ENCODE measurements at regions not wholly inside any gene's neighbourhood (a gene's known extent, or its start where the extent isn't known, plus 50 kb on each side); places are given as distances from the start of the nearest gene placed in this dataset.

- no peak for DNase-seq (ENCODE audit: low read depth in 2 of 2)
Measured at GRCh38 chr2:236654496-236654895, 84.9 kb downstream of the ACKR3 start.

- no peak for DNase-seq (ENCODE audit: low read depth in 2 of 2)
Measured at GRCh38 chr2:236656166-236656565, 86.5 kb downstream of the ACKR3 start.

DNA sequence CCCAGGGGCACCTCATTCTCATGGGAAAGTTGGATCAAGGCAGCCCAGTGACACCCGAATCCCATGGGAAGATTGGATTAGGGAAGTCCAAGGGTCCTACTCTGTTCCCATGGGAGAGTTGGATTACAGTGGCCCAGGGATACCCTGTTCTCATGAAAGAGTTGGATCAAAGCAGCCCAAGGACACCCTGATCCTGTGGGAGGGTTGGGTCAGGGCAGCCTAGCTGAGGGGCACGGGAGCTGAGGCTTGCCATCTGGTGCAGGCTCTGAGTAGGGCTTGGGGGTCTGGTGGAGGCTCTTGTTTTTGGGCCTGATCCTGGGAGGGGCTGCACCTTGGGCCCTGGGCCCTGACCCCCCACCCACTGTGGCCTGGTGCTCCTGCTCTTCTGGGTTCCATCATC lies 87.1 kb downstream of the ACKR3 start:
- no peak for DNase-seq (ENCODE audit: low read depth in 2 of 2)

DNA sequence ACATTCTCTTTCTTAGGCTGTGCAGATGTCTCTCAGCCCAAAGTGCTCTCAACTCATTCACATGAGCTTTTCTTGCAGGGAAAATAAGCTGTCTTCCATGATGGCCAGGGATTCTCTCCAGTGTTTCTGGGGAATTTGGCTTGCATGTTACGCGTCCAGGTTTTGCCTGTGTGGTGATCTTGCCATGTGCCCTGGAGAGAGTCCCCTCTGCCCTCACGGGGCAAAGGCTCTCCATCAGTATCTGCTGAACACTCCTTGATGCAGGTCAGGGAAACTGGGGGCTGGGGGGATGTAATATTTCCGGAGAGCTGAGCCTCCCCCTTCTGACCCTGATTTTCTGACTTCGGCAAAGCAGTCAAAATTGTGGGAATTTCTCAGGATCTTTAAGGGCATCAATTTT lies 87.6 kb downstream of the ACKR3 start:
- no peak for DNase-seq (ENCODE audit: low read depth in 2 of 2)

GRCh38 chr2:236657801-236658200 lies 88.2 kb downstream of the ACKR3 start:
- DNase-seq (ENCODE audit: low read depth in 2 of 2): no peak

DNA sequence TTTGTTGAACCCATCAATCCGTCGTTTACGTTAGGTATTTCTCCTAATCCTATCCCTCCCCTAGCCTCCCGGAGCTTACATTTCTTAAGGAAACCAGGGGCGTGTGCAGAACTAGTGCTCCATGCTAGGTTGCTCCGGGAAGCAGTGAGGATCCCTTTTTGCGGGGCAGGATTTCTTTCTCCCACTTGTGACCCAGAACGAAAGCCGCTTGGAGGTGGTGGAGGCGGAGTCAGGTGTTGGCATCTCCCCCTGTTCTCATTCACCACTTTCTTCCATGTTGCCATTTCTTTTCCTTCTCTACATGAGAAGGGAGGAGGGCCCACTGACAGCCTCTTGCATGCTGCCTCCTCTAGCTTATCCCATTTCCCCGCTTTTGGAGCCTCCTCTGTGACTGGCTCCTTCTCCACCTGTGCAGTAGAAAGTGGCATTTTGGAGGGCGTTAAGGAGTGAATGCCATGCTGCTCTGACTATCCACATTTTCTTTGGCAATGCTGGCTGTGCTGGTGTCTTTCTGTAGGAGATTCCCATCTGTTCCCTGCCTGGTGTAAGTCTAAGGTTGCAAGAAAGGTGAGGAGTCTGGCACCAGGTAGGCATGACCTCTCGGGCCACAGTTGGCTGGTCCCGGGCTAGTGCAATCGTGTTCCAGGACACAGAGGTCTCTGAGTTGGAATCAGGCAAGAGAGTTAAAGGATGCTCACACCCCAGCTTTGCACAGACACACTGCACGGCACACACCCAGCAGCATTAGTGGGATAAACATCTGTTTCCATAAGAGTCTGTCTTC lies 89.5 kb downstream of the ACKR3 start:
- DNase-seq (ENCODE audit: low read depth in 2 of 2): no peak

GRCh38 chr2:236659758-236660150 lies 90.1 kb downstream of the ACKR3 start:
- DNase-seq (ENCODE audit: low read depth in 2 of 2): no peak

- DNase-seq (ENCODE audit: low read depth in 2 of 2): no peak
Measured at GRCh38 chr2:236661061-236661761, 91.6 kb downstream of the ACKR3 start.

DNA sequence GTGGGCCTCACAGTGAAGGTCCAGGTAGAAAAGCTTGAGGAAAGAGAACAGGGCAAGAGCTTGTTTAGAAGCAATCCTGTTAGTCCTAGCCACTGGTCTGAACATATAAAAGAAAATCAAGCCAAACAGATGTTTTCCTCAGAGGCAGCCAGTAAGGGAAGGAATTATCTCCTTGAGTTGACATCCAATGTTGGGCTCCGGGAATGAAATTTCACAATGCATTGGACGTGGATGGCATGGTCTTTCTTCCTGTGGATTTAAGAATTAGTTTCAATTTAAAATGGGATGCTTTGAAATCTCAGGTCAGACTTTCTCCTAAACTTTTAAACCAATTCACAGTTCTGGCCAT lies 92.1 kb downstream of the ACKR3 start:
- DNase-seq (ENCODE audit: low read depth in 2 of 2): no peak

DNA sequence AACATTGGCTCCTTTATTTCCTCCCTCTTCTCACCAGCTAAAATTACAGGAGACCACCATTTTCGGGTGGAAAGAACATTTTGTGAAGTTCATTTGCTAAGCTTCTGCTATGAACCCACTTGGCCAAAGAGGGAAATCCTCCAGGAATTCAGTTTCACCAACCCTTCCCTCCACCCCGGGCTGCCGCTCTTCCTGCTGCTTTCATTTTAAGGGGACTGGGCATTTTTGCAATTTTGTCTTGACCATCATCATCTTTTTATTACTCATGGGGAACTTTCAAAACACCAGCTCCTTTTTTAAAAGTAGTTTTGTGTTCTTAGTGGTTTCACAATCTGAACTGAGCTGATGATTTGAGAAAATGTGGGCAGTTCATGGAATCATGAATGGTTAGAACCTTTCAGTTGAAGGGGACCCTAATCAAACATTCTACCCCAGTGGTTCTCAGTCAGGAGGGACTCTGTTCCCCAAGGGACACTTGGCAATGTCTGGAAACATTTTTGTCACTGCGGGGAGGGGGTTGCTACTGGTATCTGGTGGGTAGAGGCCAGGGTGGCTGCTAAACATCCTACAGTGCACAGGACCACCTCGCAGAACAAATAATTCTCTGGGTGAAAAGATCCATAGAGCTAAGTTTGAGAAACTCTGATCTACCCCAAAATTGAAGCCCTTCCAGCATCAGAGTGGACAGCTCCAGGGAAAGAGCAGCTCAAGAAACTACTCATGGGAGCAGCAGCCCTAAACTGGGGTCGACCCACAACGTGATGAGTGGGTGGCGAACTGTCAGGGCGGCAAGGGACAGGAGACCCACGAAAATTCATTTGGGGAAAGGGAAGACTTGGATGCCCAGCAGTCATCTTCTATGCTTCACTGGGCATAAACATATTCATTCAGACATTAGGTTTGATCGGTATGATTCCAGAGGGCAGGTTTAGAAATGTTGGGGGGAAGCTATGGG lies 92.9 kb downstream of the ACKR3 start:
- DNase-seq (ENCODE audit: low read depth in 2 of 2): no peak

GRCh38 chr2:236663287-236664101 lies 93.9 kb downstream of the ACKR3 start:
- no peak for DNase-seq (ENCODE audit: low read depth in 2 of 2)

DNA sequence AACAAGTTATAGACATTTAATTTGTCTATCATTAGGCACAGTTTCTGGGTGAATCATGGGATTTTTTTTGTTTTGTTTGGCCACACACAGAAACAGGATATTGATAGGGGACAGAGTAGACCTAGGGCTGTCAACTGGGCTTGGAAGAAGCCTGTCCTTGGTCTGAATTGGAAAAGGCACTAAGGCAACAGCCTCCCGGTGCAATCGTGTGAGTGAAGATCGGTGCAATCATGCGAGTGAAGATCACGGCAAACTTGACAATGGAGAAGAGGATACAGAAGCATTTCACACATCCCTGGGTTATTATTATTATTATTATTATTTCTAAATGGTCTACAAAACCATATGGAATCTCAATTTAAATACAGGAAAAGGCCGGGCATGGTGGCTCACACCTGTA lies 94.5 kb downstream of the ACKR3 start:
- DNase-seq (ENCODE audit: low read depth in 2 of 2): no peak

GRCh38 chr2:236665101-236665500 lies 95.5 kb downstream of the ACKR3 start:
- DNase-seq (ENCODE audit: low read depth in 2 of 2): no peak

DNA sequence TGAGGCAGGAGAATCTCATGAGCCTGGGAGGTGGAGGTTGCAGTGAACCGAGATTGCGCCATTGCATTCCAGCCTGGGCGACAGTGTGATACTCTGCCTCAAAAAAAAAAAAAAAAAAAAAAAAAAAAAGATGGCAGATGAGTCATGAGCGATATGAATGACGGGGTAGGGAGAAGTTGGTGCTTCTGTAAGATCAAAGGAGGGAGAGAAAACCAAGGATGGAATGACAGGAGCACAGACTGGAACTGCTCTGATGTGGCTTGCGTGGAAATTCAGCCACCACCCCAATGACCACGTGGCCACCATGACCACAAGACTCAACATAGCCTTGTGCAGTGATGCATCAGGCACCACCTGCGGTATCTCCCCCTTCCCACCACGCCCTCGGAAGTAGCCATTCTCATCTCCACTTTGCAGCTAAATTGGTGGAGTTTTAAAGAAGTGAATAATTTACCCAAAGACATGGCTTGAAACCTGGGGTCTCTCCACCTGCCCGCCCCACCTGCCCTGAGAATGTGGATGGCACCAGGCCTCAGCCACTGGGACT lies 96.0 kb downstream of the ACKR3 start:
- DNase-seq (ENCODE audit: low read depth in 2 of 2): no peak

DNA sequence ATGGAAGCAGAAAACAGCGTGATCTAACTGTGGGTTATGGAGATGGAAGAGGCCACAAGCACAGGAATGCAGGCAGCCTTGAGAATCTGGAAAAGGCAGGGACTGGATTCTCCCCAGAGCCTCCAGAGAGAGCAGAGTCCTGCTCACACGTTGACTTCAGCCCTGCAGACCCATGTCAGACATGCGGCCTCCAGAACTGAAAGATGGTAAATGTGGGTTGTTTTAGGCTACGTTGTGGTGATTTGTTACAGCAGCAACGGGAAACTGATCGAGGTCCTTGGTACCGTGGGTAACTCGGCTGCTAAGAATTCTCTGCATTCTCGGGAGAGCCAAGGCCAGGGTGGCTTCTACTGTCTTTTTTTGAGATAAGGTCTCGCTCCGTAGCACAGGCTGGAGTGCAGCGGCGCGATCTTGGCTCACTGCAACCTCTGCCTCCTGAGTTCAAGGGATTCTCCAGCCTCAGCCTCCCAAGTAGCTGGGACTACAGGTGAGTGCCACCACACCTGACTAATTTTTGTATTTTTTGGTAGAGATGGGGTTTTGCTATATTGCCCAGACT lies 97.1 kb downstream of the ACKR3 start:
- DNase-seq (ENCODE audit: low read depth in 2 of 2): no peak

DNA sequence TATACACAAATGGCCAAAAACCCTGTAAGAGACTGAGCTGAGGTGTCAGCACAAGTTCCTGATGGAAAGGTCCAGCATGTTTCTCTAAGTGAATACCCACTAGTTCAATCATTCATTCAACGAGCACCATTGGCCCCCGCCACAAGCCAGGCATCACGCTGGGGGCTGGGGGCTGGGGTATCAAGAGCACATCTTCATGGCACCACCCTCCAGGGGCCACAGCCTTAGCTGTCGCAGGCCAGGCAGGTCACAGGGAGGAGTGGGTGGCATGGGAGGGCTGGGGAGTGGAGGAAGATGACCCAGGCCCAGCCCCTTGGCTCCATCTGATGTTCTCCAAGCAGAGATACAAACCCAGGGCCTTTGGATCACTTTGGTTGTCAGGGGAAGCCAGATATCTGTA lies 97.9 kb downstream of the ACKR3 start:
- DNase-seq (ENCODE audit: low read depth in 2 of 2): no peak

DNA sequence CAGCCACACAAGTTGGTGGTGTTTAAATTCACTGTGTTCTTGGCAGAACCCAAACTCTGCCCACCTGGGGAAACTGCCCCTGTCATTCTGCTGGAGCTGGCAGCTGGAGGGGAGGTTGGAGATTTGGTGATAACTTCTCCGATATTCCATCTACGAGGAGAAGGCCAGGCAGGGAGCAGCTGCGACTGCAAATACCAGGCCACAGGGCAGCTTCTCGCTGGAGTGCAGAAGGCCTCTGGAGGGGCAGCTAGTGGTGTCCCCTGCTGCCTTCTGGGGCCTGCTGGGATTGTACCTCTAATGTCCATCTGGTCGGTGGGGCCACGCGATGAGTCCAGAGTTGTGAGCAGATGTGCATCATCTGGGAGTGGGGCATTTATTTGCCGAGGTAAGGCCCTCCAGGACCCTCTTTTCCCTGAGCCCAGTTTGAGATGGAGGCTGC lies 98.9 kb downstream of the ACKR3 start:
- DNase-seq (ENCODE audit: low read depth in 2 of 2): no peak

- no peak for DNase-seq (ENCODE audit: low read depth in 2 of 2)
Measured at GRCh38 chr2:236670235-236670620, 100.6 kb downstream of the ACKR3 start.

DNA sequence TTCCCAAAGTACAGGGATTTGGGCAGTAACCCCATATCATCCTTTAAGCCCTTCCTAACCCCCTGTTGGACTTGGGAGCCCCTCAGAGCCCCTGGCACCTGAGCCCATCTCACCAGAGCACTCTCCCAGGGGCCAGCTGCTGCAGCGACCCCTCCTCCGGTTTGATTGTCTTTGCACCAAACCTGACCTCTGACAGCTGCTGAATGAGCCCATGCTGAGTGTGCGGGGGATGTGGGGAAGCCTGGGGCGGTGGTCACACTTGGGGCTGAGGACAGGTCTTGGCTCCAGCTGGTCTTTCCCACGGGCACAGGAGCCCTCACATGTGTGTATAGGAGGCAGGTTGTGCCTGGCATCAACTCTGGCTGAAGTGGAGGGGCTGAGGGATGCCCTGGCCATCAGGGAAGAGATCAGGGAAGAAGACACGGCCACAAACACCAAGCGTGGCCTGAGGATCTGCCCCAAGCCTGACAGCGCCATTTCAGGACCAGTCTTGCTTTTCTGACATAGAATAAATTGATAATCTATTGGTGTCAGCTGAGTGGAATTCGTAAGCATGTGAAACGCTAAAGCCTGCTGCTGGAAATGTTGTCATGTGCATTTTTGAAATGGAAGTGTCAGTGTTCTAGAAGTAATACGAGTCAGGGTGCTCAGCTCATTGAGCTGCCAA lies 102.4 kb downstream of the ACKR3 start:
- no peak for DNase-seq (ENCODE audit: low read depth in 2 of 2)

GRCh38 chr2:236672606-236673005 lies 103.0 kb downstream of the ACKR3 start:
- no peak for DNase-seq (ENCODE audit: low read depth in 2 of 2)

All from stimulated activated CD8-positive, alpha-beta memory T cell treated with anti-CD3 and anti-CD28 coated beads, Interleukin-15, amount 100 ng/mL, for 48 hours (primary cell).